ENCODE measurements at regions not wholly inside any gene's neighbourhood (a gene's known extent, or its start where the extent isn't known, plus 50 kb on each side); places are given as distances from the start of the nearest gene placed in this dataset.
"Not testable (repeated sequence)": the region's sequence is repeated elsewhere in the genome, so short reads cannot be mapped to it uniquely, and the experiment has no call there.

DNA sequence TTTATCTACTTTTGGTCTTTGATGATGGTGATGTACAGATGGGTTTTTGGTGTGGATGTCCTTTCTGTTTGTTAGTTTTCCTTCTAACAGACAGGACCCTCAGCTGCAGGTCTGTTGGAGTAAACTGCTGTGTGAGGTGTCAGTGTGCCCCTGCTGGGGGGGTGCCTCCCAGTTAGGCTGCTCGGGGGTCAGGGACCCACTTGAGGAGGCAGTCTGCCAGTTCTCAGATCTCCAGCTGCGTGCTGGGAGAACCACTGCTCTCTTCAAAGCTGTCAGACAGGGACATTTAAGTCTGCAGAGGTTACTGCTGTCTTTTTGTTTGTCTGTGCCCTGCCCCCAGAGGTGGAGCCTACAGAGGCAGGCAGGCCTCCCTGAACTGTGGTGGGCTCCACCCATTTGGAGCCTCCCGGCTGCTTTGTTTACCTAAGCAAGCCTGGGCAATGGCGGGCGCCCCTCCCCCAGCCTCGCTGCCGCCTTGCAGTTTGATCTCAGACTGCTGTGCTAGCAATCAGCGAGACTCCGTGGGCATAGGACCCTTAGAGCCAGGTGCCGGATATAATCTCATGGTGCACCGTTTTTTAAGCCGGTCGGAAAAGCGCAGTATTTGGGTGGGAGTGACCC lies 433.7 kb downstream of the CCSER2 start:
- intact Hi-C loops (cut with DNase I); ATAC-seq; DNase-seq (ENCODE audit: missing footprints): not testable (repeated sequence)

DNA sequence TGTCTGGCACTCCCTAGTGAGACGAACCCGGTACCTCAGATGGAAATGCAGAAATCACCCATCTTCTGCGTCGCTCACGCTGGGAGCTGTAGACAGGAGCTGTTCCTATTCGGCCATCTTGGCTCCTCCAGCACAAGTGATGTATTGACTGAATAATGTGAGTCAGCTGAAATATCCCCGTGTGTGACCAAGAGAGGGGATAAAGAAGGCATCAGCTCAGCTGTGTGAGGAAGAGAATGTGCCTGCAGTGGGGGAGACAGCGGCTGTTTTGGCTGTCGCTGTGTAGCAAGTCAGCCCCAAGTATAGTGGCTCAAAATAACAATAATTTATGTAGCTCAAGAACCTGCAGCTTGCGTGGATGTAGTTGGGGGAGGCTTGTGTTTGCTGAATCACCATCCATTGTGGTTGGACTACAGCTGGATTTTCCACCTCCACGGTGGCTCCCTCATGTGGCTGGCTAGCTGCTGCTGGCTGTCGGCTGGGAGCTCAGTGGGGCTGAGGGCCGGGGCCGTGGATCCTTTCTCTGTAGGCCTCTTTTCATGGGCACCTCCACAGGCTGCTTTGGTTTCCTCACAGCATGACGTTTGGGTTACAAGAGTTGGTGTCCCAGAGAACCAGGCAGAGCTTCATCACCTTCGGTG lies 434.5 kb downstream of the CCSER2 start:
- no peak for ATAC-seq
- intact Hi-C loops (cut with DNase I) = no loop called here
- DNase-seq (ENCODE audit: missing footprints) = no peak

DNA sequence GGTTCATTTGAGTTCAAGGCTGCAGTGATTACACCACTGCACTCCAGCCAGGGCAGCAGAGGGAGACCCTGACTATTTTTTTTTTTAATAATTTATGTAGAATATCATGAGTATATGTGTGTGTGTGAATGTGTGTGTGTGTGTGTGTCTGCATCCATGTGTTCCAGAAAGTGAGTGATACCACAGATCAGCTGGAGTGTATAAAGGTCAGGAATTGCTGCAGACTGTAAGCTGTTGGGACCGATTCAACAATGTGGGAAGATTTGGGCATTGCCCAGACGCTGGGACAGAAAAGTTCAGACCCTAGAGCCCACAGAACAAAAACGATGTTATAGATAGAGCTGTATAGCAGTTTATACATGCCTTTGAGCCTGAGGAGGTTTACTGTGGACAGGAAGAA lies 435.6 kb downstream of the CCSER2 start:
- intact Hi-C loops (cut with DNase I) = no loop called here
- ATAC-seq (no peak), DNase-seq (ENCODE audit: missing footprints) (no peak)

DNA sequence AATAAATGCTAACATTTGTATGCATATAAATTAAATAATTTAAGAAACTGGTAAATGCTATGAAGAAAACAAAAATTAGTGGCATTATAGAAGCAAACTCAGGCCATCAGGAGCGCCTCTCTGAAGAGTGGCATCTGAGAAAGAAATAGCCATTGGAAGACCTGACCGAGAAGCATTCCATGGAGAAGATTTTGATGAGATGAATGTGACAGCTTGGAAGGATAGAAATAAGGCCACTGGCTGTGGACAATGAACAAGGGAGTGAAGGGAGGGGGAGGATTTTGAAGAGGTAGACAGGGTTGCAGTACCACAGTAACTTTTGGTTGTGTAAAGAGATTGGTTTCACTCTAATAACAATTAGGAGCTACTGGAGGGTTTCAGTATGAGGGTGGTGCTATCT lies 436.7 kb downstream of the CCSER2 start:
- intact Hi-C loops (cut with DNase I) = no loop called here
- no peak for ATAC-seq
- no peak for DNase-seq (ENCODE audit: missing footprints)

DNA sequence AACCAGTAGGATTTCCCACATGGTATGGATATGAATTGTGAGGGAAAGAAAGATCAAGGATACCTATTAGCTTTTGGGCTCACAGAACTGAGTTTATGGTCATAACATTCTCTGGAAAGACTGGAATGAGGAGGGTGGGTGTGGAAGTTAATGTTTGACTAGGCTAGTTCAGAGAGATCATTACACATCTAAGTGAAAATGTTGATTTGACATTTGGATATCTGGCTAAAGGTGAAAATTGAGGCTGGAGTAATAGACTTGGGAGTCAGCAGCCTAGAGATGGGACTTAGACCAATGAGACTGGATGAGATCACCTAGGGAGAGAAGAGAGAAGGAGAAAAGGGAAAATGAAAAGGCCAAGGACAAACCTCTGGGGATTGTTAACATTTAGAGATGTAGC lies 437.3 kb downstream of the CCSER2 start:
- DNase-seq (ENCODE audit: missing footprints) = no peak
- intact Hi-C loops (cut with DNase I) = no loop called here
- no peak for ATAC-seq

DNA sequence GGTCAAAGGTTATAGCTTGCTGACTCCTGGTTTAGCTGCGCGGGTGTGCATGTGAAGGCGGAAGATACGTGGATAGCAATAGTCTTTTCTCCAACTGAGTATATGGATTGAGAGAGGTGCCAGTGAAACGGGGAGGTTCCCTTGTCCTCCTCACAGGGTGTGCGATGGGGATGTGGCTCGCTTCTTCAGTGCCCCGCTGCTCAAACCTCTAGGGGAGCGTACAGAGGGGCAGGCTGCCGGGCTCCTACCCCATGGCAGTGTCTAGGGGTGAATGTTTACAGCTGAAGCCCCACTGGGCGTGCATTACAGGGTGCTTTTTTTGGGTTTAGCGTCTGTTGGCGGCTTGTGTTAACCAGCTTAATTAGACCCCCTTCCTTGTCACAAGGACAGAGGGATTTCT lies 438.5 kb downstream of the CCSER2 start:
- intact Hi-C loops (cut with DNase I) = no loop called here
- DNase-seq (ENCODE audit: missing footprints) (no peak), ATAC-seq (no peak)

DNA sequence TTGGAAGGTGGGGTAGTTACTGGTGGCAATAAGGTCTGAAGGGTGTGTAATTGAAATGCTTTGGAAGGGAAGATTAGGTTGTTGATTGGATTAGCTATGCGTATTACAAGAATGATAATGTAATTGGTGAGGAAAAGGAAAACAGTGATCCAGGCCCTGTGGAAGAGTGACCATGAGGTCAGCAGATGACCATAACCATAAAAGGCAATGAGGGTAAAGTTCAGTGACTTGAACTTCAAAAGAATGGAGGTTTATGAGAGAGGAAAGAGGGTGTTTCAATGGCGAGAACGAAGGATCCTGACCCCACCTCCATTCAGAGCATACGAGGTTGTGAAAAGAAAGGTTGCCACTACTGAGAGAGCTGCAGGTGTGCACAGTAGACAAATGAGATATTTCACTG lies 439.7 kb downstream of the CCSER2 start:
- intact Hi-C loops (cut with DNase I) = no loop called here
- DNase-seq (ENCODE audit: missing footprints) = no peak

DNA sequence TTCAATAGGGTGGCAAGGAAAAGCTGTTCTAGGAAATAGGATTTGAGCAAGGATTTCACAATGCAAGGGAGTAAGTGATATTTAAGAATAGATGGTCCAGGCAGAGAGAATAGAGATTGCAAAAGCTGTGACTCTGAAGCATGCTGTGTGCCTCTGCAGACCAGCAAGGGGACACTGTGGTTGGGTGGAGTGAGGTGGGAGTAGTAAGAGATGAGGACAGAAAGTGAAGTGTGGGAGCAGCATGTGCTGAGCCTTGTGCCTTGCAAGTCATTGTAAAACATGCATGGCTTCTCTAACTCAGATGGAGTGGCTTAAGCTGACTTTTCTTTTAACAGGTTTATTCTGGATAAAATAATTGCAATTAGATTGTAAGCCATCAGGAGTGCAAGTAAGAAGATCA lies 442.4 kb downstream of the CCSER2 start:
- intact Hi-C loops (cut with DNase I) = no loop called here
- ATAC-seq (no peak), DNase-seq (ENCODE audit: missing footprints) (no peak)

More for the DNA sequence above, 439.7 kb downstream of the CCSER2 start:
- ATAC-seq = no peak

DNA sequence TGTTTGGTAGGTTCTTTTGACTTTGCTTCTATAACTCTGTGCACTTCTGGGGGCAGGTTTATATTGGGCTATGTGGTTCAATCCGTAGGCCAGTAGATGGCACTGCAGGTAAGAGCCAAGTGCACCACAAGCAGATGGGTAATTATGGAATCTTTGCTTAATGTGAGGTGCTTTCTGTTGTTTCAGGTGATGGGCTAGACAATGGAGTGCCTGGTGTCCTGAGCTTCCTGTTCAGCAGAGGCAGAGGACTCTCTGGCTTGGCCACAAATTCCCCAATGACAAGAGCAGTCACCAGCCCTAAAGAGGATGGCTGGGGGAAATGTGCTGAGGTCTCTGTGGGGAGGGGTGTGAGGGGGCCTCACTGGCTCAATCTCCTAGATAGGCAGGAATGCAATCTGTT lies 455.0 kb downstream of the CCSER2 start:
- DNase-seq (ENCODE audit: missing footprints) (no peak), ATAC-seq (peak; percentile 72)
- intact Hi-C loops (cut with DNase I) = loop anchor here (2.0 kb wide), 1 partner anchor 63 kb away; no protein-coding TSS in a partner anchor

DNA sequence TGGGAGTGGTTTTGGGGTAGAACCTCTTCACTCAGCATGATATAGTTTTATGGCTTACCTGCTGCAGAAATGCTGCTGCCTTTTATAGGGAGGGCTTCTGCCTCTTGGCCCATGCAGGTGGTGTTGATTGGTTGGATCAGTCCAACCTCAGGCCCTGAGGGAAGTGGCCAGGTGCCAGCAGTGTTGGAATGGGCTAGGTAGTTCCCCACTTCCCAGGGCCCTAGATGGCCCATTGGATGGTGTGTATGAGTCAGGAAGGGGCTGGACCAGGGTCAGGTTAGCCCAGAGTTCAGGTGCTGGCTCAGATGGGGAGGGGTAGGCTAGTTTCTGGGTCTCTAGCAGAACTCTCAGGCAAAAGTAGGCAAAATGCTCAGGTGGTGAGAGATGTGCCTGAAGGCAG lies 455.5 kb downstream of the CCSER2 start:
- intact Hi-C loops (cut with DNase I) = loop anchor here (2.0 kb wide), 1 partner anchor 63 kb away; no protein-coding TSS in a partner anchor
- DNase-seq (ENCODE audit: missing footprints) = no peak
- no peak for ATAC-seq

DNA sequence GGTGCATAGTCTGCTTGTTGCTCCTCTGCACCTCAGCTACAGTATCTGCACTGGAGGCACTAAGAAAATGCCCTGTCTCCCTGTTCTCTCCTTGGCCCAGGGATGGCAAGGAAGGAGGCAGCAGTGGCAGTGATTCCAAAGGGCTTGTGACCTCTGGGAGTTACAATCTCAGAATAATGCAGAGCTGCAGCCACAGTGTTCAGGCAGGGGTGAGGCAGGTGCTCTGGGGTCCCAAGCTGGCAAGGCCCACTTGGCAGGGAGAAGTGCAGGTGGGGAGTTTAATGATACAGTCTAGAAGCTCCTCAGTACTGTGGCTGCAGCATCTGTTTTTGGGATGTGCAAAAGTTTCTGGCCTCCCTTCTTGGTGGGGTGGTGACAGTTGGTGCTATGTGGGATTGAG lies 456.4 kb downstream of the CCSER2 start:
- no peak for DNase-seq (ENCODE audit: missing footprints)
- no peak for ATAC-seq
- intact Hi-C loops (cut with DNase I) = no loop called here

DNA sequence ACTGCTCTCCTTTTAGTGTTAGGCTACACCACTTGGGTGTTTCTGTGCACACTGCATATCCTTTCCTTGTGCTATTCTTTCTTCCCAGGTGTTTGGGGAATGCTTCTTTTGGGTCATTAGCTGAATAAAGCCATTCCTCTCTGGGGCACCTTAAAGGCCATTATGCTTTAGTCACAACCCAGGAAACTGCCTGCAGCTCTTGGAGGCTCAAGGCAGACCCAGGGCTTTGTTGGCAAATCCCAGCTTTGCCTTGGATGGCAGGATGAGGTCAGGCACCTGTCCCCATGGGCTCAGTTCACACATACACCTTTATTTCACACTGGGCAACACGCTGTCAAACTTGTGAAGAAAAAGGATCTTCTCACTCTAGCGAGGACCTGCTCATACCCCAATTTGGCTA lies 460.6 kb downstream of the CCSER2 start:
- intact Hi-C loops (cut with DNase I) = no loop called here
- ATAC-seq = no peak
- DNase-seq (ENCODE audit: missing footprints) = no peak

DNA sequence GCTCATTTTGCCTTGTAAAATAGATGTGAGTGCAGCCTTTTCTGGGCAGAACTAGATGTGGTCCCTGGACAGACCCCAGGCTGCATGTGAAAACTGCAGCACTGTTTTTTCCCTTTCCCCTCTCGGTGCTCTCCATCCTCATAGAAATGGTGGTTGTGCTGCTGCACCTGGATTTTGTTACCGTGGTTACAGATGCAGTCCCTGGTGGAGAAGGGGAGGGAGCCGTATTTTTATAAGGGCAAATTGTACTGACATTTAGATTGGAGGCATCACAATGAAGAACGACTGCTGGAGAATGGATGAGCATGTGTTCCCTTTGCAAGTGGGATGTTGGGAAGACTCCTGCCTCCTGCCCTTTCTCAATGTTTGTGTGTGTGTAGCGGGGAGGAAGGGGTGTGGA lies 469.9 kb downstream of the CCSER2 start:
- ATAC-seq = no peak
- no peak for DNase-seq (ENCODE audit: missing footprints)
- intact Hi-C loops (cut with DNase I) = no loop called here

DNA sequence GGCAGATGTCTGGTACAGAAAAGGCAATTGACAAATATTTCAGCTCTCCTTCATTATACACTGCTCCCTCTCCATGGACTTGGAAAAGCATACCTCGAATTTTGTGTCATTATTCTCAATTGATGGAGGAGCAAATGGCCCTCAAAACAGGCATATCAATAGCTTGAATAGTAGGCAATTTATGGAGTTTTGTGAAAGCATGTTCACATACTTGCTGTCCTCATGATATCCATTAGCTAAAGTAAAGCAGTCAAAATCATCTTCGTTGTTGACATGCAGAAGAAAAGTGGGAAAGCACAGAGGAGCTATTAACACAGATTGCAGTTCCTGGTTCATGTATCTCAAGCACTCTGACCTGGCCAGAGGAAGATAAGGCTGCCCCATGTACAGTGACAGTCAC lies 472.8 kb downstream of the CCSER2 start:
- DNase-seq (ENCODE audit: missing footprints) (no peak), ATAC-seq (no peak)
- intact Hi-C loops (cut with DNase I) = no loop called here

DNA sequence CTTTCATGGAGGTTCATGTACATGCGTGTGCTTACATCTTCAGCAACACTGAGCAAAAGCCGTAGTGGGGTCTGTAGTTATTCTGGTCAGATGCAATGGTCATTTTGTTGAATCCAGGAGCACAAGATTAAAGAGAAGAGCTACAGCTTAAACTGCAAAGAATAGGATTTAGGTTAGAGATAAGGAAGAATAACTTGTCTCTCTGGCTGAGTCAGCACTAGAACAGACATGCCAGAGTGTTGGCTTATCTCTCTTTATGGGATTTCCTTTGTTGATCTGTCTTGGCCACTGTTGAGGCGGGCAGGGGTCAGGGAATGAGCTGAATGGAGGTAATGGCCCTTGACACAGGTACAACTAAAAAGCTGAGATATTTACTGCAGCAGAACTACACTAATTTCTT lies 473.5 kb downstream of the CCSER2 start:
- intact Hi-C loops (cut with DNase I) = no loop called here
- no peak for DNase-seq (ENCODE audit: missing footprints)
- no peak for ATAC-seq

DNA sequence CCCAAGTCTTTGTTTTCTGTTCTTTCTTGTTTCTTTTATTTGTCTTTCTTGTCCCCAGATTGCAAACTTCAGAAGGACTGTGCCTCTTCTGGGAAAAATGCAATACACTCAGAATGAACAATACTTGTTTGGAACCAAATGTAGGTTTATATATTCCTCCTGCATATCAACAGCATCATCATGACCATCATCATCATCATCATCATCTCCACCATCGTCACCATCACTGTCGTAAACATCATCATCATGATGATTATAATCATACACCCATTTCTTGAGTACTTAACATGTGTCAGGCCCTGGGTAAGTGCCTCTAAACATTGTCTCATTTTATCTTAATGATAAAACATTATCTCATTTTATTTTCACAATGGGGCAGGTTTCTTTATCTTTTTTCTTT lies 476.8 kb downstream of the CCSER2 start:
- no peak for ATAC-seq
- DNase-seq (ENCODE audit: missing footprints) = no peak
- intact Hi-C loops (cut with DNase I) = no loop called here

DNA sequence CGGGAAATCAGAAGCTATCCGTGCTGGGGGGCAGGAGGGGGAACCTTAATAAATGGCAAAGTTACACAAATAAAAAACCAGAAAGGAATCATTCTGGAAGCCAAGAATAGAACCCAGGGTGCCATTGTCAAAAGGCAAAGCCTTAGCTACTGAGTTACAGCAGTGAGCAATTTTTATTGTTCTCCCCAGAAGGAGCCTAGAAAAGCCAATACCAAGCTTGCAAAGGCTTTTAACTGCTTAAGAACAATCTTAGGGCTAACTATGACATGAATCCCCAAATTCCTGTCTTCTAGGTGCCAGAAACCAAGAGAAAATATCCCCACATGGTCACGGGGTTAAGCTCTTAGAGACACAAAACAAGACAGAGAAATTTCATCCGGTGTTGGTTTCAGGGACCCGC lies 482.7 kb downstream of the CCSER2 start:
- DNase-seq (ENCODE audit: missing footprints) (no peak), ATAC-seq (no peak)
- intact Hi-C loops (cut with DNase I) = no loop called here

DNA sequence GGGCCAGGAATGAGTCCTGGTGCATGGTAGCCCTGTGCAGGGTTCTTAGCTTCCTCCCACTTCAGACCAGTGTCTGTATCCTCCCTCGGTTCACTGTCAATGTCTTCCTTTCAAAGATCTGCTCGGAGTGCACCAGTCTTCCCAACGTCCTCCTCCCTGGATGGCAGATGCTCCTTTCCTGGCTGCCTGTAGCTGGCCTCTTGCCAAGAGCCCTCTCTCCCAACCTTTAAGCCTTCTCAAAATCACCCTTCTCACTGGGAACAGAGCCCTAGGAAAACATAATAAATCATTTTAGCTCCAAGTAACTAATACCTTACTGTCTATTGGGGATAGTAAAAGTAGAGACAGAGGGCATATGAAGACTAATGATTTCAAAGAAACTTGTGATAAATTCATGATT lies 490.6 kb downstream of the CCSER2 start:
- no peak for ATAC-seq
- intact Hi-C loops (cut with DNase I) = no loop called here

DNA sequence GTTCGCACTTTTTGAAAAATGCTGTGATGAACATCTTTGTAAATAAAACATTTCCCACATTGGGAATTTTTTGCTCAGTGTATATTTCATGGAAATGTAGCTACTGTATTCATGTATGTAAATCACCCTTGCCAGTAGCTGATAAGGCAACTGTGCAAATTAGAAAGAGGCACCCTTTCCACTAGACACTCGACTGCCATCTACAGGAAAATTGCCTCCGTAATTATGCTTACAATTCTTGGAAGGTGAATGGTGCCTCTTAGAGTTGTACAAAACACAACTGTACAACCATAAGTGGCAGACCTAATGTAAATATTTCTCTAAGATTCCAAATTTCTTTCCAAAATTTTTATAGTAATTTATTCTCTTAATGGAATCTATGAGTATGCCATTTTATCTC lies 491.7 kb downstream of the CCSER2 start:
- ATAC-seq (no peak), DNase-seq (ENCODE audit: missing footprints) (no peak)
- intact Hi-C loops (cut with DNase I) = no loop called here

More for the DNA sequence above, 490.6 kb downstream of the CCSER2 start:
- no peak for DNase-seq (ENCODE audit: missing footprints)

DNA sequence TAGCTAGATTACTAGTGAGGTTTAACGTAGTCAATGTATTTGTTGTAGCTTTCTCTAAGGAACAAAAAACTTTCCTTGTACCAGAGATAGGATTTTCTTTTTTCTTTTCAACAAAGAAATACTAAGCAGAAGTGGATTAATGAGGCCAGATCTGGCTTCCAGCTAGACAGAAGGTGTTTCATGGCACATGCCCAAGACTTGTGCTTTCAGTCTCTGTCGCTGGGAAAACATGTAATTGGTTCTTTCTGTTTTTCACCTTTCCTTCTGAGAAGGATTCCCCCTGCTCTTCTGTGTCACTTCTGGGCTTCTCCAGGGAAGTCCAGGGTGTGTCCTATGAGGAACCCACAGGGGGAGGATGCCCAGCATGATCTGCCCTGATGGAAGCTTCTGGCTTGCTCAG lies 492.2 kb downstream of the CCSER2 start:
- DNase-seq (ENCODE audit: missing footprints) (no peak), ATAC-seq (no peak)
- intact Hi-C loops (cut with DNase I) = no loop called here
